AG10803 (cell line): ENCODE measurements at regions not wholly inside any gene's neighbourhood (a gene's known extent, or its start where the extent isn't known, plus 50 kb on each side); places are given as distances from the start of the nearest gene placed in this dataset.

ENCODE experiments used
- DNase-seq: peaks from one replicate; pipeline ENCODE4 v3.0.0; 2010; ENCODE audit warnings: low read depth
- H3K4me3 ChIP-seq: 2 replicates; pipeline ENCODE4 v1.5.1; 2011; ENCODE audit warnings: mild to moderate bottlenecking, low read length, control low read depth
- CTCF ChIP-seq: conservative IDR thresholded peaks from 2 replicates; pipeline ENCODE4 v1.5.1; 2011; ENCODE audit warnings: mild to moderate bottlenecking, low read length, control low read depth, inconsistent platforms

GRCh38 chr14:86237733-86238132, 707.8 kb downstream of the FLRT2 start:
- DNase-seq = no peak
- no peak for TF ChIP-seq CTCF
- no peak overlapping the region for H3K4me3 ChIP-seq

GRCh38 chr14:86221755-86222154, 691.8 kb downstream of the FLRT2 start:
- no peak overlapping the region for H3K4me3 ChIP-seq
- TF ChIP-seq CTCF = no peak
- no peak for DNase-seq

- no peak for TF ChIP-seq CTCF
- no peak for DNase-seq
- no peak overlapping the region for H3K4me3 ChIP-seq
Measured at GRCh38 chr14:86221000-86221399, 691.1 kb downstream of the FLRT2 start.

GRCh38 chr14:86217523-86217922, 687.6 kb downstream of the FLRT2 start:
- TF ChIP-seq CTCF = no peak
- H3K4me3 ChIP-seq = no peak overlapping the region
- no peak for DNase-seq

- H3K4me3 ChIP-seq = no peak overlapping the region
- no peak for DNase-seq
- no peak for TF ChIP-seq CTCF
Measured at GRCh38 chr14:86203843-86204242, 673.9 kb downstream of the FLRT2 start.

GRCh38 chr14:86196471-86196870, 666.5 kb downstream of the FLRT2 start:
- no peak for TF ChIP-seq CTCF
- no peak for DNase-seq
- no peak overlapping the region for H3K4me3 ChIP-seq

- DNase-seq = no peak
- H3K4me3 ChIP-seq = no peak overlapping the region
- TF ChIP-seq CTCF = no peak
Measured at GRCh38 chr14:86193756-86194155, 663.8 kb downstream of the FLRT2 start.
